ENCODE measurements at regions not wholly inside any gene's neighbourhood (a gene's known extent, or its start where the extent isn't known, plus 50 kb on each side); places are given as distances from the start of the nearest gene placed in this dataset.
"Not testable (repeated sequence)": the region's sequence is repeated elsewhere in the genome, so short reads cannot be mapped to it uniquely, and the experiment has no call there.

GRCh38 chr15:95149771-95150170, 918.4 kb downstream of the MCTP2 start:
- Histone ChIP-seq H3K4me1 (ENCODE audit: control insufficient read depth in 1 of 2, insufficient read depth in 2 of 2, low read length in 2 of 2) (no peaks in the 10 kb centered on the region), H3K27ac (ENCODE audit: low read depth, low read length) (no peak overlapping the region), H3K36me3 (ENCODE audit: control insufficient read depth in 1 of 2, insufficient read depth in 2 of 2, low read length in 2 of 2) (no peaks in the 10 kb centered on the region), H3K9me3 (ENCODE audit: control insufficient read depth in 1 of 2, low read length in 2 of 2) (peaks cover 2 to 21% of the 10 kb centered on the region in 2 donors), H3K27me3 (ENCODE audit: control insufficient read depth in 1 of 2, insufficient read depth in 2 of 2, low read length in 2 of 2) (no peaks in the 10 kb centered on the region), H3K9ac (ENCODE audit: low read depth in 1 of 2, low read length in 2 of 2) (no peak overlapping the region), H3K4me3 (ENCODE audit: low read depth in 1 of 2, low read length in 2 of 2) (no peak overlapping the region)

DNA sequence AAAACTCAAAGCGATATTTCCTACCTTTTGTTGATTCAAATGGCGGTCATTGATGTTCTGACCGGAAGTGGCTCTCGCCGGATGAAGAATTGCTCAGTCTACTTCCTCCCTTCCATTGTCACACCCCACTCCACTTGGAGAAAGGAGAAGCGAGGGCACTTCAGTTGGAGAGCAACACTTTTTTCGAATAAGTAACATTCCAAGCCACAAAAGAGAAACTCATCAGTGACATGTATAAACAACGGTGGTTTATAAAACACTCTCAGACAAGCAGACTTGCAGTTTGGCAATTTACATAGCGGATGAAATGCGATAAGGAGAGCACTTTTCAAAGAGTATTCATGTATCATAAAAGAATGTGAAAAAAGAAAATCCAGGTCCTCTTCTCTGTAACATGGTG, 919.1 kb downstream of the MCTP2 start:
- Histone ChIP-seq H3K36me3 (ENCODE audit: control insufficient read depth in 1 of 2, insufficient read depth in 2 of 2, low read length in 2 of 2) (no peaks in the 10 kb centered on the region), H3K4me3 (ENCODE audit: low read depth in 1 of 2, low read length in 2 of 2) (no peak overlapping the region), H3K9me3 (ENCODE audit: control insufficient read depth in 1 of 2, low read length in 2 of 2) (peaks cover 2 to 21% of the 10 kb centered on the region in 2 donors), H3K9ac (ENCODE audit: low read depth in 1 of 2, low read length in 2 of 2) (no peak overlapping the region), H3K4me1 (ENCODE audit: control insufficient read depth in 1 of 2, insufficient read depth in 2 of 2, low read length in 2 of 2) (no peaks in the 10 kb centered on the region), H3K27me3 (ENCODE audit: control insufficient read depth in 1 of 2, insufficient read depth in 2 of 2, low read length in 2 of 2) (no peaks in the 10 kb centered on the region), H3K27ac (ENCODE audit: low read depth, low read length) (no peak overlapping the region)

- Histone ChIP-seq H3K36me3 (ENCODE audit: control insufficient read depth in 1 of 2, insufficient read depth in 2 of 2, low read length in 2 of 2) (no peaks in the 10 kb centered on the region), H3K27ac (ENCODE audit: low read depth, low read length) (no peak overlapping the region), H3K9me3 (ENCODE audit: control insufficient read depth in 1 of 2, low read length in 2 of 2) (peaks cover 2 to 25% of the 10 kb centered on the region in 2 donors), H3K27me3 (ENCODE audit: control insufficient read depth in 1 of 2, insufficient read depth in 2 of 2, low read length in 2 of 2) (no peaks in the 10 kb centered on the region), H3K4me3 (ENCODE audit: low read depth in 1 of 2, low read length in 2 of 2) (no peak overlapping the region), H3K9ac (ENCODE audit: low read depth in 1 of 2, low read length in 2 of 2) (no peak overlapping the region), H3K4me1 (ENCODE audit: control insufficient read depth in 1 of 2, insufficient read depth in 2 of 2, low read length in 2 of 2) (no peaks in the 10 kb centered on the region)
Measured at GRCh38 chr15:95152741-95153140, 921.4 kb downstream of the MCTP2 start.

DNA sequence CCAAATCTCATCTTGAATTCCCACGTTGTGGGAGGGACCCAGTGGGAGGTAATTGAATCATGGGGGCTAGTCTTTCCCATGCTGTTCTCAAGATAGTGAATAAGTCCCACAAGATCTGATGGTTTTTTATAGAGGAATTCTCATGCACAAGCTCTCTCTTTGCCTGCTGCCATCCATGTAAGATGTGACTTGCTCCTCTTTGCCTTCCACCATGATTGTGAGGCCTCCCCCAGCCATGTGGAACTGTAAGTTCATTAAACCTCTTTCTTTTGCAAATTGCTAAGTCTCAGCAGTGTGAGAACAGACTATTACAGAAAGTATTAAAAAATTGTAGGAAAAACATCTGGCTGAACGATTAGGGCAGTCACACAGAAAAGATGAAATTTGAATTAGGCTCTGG, 921.8 kb downstream of the MCTP2 start:
- H3K27me3 ChIP-seq (ENCODE audit: control insufficient read depth in 1 of 2, insufficient read depth in 2 of 2, low read length in 2 of 2); H3K4me3 ChIP-seq (ENCODE audit: low read depth in 1 of 2, low read length in 2 of 2); H3K4me1 ChIP-seq (ENCODE audit: control insufficient read depth in 1 of 2, insufficient read depth in 2 of 2, low read length in 2 of 2); H3K27ac ChIP-seq (ENCODE audit: low read depth, low read length); H3K36me3 ChIP-seq (ENCODE audit: control insufficient read depth in 1 of 2, insufficient read depth in 2 of 2, low read length in 2 of 2); H3K9ac ChIP-seq (ENCODE audit: low read depth in 1 of 2, low read length in 2 of 2): not testable (repeated sequence)
- peaks cover 2 to 25% of the 10 kb centered on the region in 2 donors for H3K9me3 ChIP-seq (ENCODE audit: control insufficient read depth in 1 of 2, low read length in 2 of 2)

- no peak overlapping the region for H3K27ac ChIP-seq (ENCODE audit: low read depth, low read length)
- H3K9me3 ChIP-seq (ENCODE audit: control insufficient read depth in 1 of 2, low read length in 2 of 2), result peaks cover 0 to 4% of the 10 kb centered on the region in 2 donors
- no peaks in the 10 kb centered on the region for H3K4me1 ChIP-seq (ENCODE audit: control insufficient read depth in 1 of 2, insufficient read depth in 2 of 2, low read length in 2 of 2)
- H3K9ac ChIP-seq (ENCODE audit: low read depth in 1 of 2, low read length in 2 of 2), result no peak overlapping the region
- H3K27me3 ChIP-seq (ENCODE audit: control insufficient read depth in 1 of 2, insufficient read depth in 2 of 2, low read length in 2 of 2), result no peaks in the 10 kb centered on the region
- H3K36me3 ChIP-seq (ENCODE audit: control insufficient read depth in 1 of 2, insufficient read depth in 2 of 2, low read length in 2 of 2), result no peaks in the 10 kb centered on the region
- no peak overlapping the region for H3K4me3 ChIP-seq (ENCODE audit: low read depth in 1 of 2, low read length in 2 of 2)
Measured at GRCh38 chr15:95160316-95160715, 929.0 kb downstream of the MCTP2 start.

DNA sequence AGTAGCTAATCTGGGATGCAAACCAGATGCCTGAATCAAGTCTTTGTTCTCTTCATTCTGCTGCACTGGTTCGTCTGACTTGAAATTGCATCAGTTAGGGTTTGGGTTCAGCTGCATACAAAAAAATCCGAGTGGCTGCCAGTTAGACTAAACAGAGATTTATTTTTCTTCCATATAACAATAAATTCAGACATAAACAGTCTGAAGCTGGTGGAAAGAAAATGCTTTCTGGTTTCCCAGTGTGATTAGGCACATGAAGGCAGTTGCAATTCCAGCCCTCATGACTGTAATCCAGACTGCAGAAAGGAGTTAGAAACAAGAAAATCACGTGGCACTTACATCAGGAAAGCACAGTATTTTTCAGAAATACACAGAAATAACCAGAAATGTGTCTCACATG, 930.7 kb downstream of the MCTP2 start:
- no peak overlapping the region for H3K27ac ChIP-seq (ENCODE audit: low read depth, low read length)
- H3K4me3 ChIP-seq (ENCODE audit: low read depth in 1 of 2, low read length in 2 of 2), result no peak overlapping the region
- no peak overlapping the region for H3K9ac ChIP-seq (ENCODE audit: low read depth in 1 of 2, low read length in 2 of 2)
- H3K9me3 ChIP-seq (ENCODE audit: control insufficient read depth in 1 of 2, low read length in 2 of 2), result no peaks in the 10 kb centered on the region
- H3K36me3 ChIP-seq (ENCODE audit: control insufficient read depth in 1 of 2, insufficient read depth in 2 of 2, low read length in 2 of 2), result no peaks in the 10 kb centered on the region
- no peaks in the 10 kb centered on the region for H3K4me1 ChIP-seq (ENCODE audit: control insufficient read depth in 1 of 2, insufficient read depth in 2 of 2, low read length in 2 of 2)
- no peaks in the 10 kb centered on the region for H3K27me3 ChIP-seq (ENCODE audit: control insufficient read depth in 1 of 2, insufficient read depth in 2 of 2, low read length in 2 of 2)

DNA sequence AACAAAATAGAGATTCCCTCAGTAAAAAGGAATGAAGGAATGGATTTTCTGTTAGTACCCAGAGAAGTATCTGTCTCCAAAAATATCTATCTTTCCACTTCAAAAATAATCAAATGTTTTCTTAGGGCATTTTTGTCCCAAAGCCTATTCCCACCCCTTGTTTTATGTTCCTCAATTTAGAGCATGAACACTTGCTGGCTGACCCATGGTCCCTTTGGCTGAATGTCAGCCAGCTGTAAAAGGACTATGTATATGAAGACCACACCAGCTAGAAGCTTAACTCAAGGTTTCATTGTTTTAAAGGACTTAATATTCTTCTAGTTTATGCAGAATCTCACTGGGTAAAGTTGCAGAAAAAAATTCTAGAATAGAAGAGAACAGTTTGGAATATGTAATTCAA, 931.2 kb downstream of the MCTP2 start:
- no peaks in the 10 kb centered on the region for H3K27me3 ChIP-seq (ENCODE audit: control insufficient read depth in 1 of 2, insufficient read depth in 2 of 2, low read length in 2 of 2)
- H3K4me1 ChIP-seq (ENCODE audit: control insufficient read depth in 1 of 2, insufficient read depth in 2 of 2, low read length in 2 of 2), result no peaks in the 10 kb centered on the region
- H3K36me3 ChIP-seq (ENCODE audit: control insufficient read depth in 1 of 2, insufficient read depth in 2 of 2, low read length in 2 of 2), result no peaks in the 10 kb centered on the region
- H3K9ac ChIP-seq (ENCODE audit: low read depth in 1 of 2, low read length in 2 of 2), result no peak overlapping the region
- no peaks in the 10 kb centered on the region for H3K9me3 ChIP-seq (ENCODE audit: control insufficient read depth in 1 of 2, low read length in 2 of 2)
- H3K4me3 ChIP-seq (ENCODE audit: low read depth in 1 of 2, low read length in 2 of 2), result no peak overlapping the region
- no peak overlapping the region for H3K27ac ChIP-seq (ENCODE audit: low read depth, low read length)

GRCh38 chr15:95162967-95163531, 931.7 kb downstream of the MCTP2 start:
- H3K9ac ChIP-seq (ENCODE audit: low read depth in 1 of 2, low read length in 2 of 2), result no peak overlapping the region
- H3K4me1 ChIP-seq (ENCODE audit: control insufficient read depth in 1 of 2, insufficient read depth in 2 of 2, low read length in 2 of 2), result no peaks in the 10 kb centered on the region
- no peaks in the 10 kb centered on the region for H3K36me3 ChIP-seq (ENCODE audit: control insufficient read depth in 1 of 2, insufficient read depth in 2 of 2, low read length in 2 of 2)
- no peaks in the 10 kb centered on the region for H3K9me3 ChIP-seq (ENCODE audit: control insufficient read depth in 1 of 2, low read length in 2 of 2)
- no peak overlapping the region for H3K27ac ChIP-seq (ENCODE audit: low read depth, low read length)
- H3K4me3 ChIP-seq (ENCODE audit: low read depth in 1 of 2, low read length in 2 of 2), result no peak overlapping the region
- no peaks in the 10 kb centered on the region for H3K27me3 ChIP-seq (ENCODE audit: control insufficient read depth in 1 of 2, insufficient read depth in 2 of 2, low read length in 2 of 2)

DNA sequence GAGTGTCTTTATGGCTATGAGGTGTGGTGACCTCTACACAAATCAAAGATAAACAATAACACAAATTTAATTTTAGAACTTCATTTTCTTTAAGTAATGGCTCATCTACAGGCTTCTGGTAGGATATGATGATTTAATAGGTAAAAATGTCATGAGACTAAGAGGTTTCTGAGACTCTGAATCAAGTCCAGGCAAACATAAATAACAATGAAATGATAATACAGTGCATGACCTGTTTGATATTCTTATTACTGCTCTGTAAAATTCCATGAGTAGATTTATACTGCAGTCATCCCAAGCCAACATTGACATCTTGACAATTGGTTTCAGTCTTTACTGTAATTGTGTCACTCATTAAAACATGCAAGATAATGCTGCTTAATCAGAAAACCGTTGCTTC, 936.8 kb downstream of the MCTP2 start:
- peaks cover 0 to 2% of the 10 kb centered on the region in 2 donors for H3K9me3 ChIP-seq (ENCODE audit: control insufficient read depth in 1 of 2, low read length in 2 of 2)
- no peak overlapping the region for H3K9ac ChIP-seq (ENCODE audit: low read depth in 1 of 2, low read length in 2 of 2)
- no peak overlapping the region for H3K27ac ChIP-seq (ENCODE audit: low read depth, low read length)
- H3K4me1 ChIP-seq (ENCODE audit: control insufficient read depth in 1 of 2, insufficient read depth in 2 of 2, low read length in 2 of 2), result no peaks in the 10 kb centered on the region
- H3K4me3 ChIP-seq (ENCODE audit: low read depth in 1 of 2, low read length in 2 of 2), result no peak overlapping the region
- no peaks in the 10 kb centered on the region for H3K27me3 ChIP-seq (ENCODE audit: control insufficient read depth in 1 of 2, insufficient read depth in 2 of 2, low read length in 2 of 2)
- H3K36me3 ChIP-seq (ENCODE audit: control insufficient read depth in 1 of 2, insufficient read depth in 2 of 2, low read length in 2 of 2), result no peaks in the 10 kb centered on the region

DNA sequence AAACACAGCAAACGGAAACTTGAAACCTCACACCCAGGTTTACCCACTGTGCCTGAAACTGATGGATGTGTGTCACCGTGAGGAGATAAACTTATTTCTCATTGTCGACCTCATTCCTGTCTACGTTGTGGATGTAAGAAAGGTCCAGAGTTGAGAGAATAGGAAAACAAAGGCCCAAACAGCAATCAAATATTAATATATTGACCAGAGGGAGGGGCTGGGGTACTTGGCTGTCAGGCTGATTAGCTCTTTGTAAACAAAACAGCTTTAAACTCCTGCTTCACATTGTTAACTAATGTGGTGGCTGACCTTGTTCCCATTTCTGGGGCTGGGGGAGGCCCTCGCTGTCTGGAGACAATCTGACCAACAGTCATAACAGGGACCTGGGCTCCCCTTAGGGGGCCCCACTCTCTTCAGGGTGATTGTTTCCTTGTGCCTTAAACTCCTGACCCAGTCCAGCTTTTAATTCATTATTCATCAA, 937.6 kb downstream of the MCTP2 start:
- no peaks in the 10 kb centered on the region for H3K4me1 ChIP-seq (ENCODE audit: control insufficient read depth in 1 of 2, insufficient read depth in 2 of 2, low read length in 2 of 2)
- H3K27me3 ChIP-seq (ENCODE audit: control insufficient read depth in 1 of 2, insufficient read depth in 2 of 2, low read length in 2 of 2), result no peaks in the 10 kb centered on the region
- no peaks in the 10 kb centered on the region for H3K36me3 ChIP-seq (ENCODE audit: control insufficient read depth in 1 of 2, insufficient read depth in 2 of 2, low read length in 2 of 2)
- H3K4me3 ChIP-seq (ENCODE audit: low read depth in 1 of 2, low read length in 2 of 2), result no peak overlapping the region
- H3K27ac ChIP-seq (ENCODE audit: low read depth, low read length), result no peak overlapping the region
- peaks cover 0 to 2% of the 10 kb centered on the region in 2 donors for H3K9me3 ChIP-seq (ENCODE audit: control insufficient read depth in 1 of 2, low read length in 2 of 2)
- no peak overlapping the region for H3K9ac ChIP-seq (ENCODE audit: low read depth in 1 of 2, low read length in 2 of 2)

Data from duodenal mucosa (tissue), 2 donors.